ENCODE measurements at regions not wholly inside any gene's neighbourhood (a gene's known extent, or its start where the extent isn't known, plus 50 kb on each side); places are given as distances from the start of the nearest gene placed in this dataset.

DNA sequence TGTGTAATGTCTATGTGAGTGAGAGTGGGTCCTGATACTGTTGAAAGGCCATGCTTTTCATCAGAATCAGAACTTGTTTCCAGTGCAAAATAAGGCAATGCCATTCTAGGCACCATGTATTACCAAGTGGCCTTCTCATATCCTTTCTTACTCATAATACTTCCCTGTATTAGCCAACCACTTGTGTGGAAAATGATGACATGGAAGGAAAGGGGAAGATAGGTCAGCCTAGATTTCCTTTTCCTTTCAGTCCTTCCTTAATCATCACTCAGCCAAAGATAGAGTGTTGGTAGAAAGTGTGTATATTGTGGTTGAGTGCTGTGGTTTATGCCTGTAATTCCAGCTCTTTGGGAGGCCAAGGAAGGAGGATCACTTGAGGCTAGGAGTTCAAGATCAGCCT, 158.6 kb upstream of the PREP start:
- no peaks in the 10 kb centered on the region for H3K4me1 ChIP-seq (ENCODE audit: control insufficient read depth, insufficient read depth, low read length, unreplicated experiment)
- H3K27ac ChIP-seq (ENCODE audit: low read depth, low read length), result no peak overlapping the region
- H3K27me3 ChIP-seq (ENCODE audit: insufficient read depth, low read length), result no peaks in the 10 kb centered on the region
- no peaks in the 10 kb centered on the region for H3K36me3 ChIP-seq (ENCODE audit: insufficient read depth, low read length)
- no peak overlapping the region for H3K4me3 ChIP-seq (ENCODE audit: low read depth, low read length)
- H2AFZ ChIP-seq (ENCODE audit: low read length, unreplicated experiment), result no peak overlapping the region
- H3K79me2 ChIP-seq (ENCODE audit: control insufficient read depth, insufficient read depth, low read length, unreplicated experiment), result no peaks in the 10 kb centered on the region

DNA sequence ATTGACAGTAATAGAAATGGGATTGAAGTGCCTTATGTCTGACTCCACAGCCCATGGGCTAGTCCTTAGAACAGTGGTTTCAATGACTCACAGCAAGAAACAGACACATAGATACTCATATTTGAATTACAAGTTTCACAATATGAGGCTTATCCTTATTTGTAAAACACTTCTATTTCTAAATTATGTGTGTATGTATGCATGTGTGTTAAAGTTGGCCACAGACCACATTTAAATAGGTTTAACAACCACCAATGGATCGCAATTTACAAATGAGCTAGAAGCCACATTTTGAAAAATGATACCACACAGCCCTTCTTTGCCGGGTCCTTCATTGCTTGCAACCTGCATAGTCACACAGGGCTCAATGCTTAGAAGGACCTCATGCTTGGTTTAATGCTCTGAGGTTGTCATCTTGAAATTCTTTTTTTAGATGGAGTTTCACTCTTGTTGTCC, 157.8 kb upstream of the PREP start:
- no peaks in the 10 kb centered on the region for H3K27me3 ChIP-seq (ENCODE audit: insufficient read depth, low read length)
- H3K36me3 ChIP-seq (ENCODE audit: insufficient read depth, low read length), result no peaks in the 10 kb centered on the region
- H3K79me2 ChIP-seq (ENCODE audit: control insufficient read depth, insufficient read depth, low read length, unreplicated experiment), result no peaks in the 10 kb centered on the region
- no peaks in the 10 kb centered on the region for H3K4me1 ChIP-seq (ENCODE audit: control insufficient read depth, insufficient read depth, low read length, unreplicated experiment)
- no peak overlapping the region for H2AFZ ChIP-seq (ENCODE audit: low read length, unreplicated experiment)
- no peak overlapping the region for H3K4me3 ChIP-seq (ENCODE audit: low read depth, low read length)
- H3K27ac ChIP-seq (ENCODE audit: low read depth, low read length), result no peak overlapping the region

DNA sequence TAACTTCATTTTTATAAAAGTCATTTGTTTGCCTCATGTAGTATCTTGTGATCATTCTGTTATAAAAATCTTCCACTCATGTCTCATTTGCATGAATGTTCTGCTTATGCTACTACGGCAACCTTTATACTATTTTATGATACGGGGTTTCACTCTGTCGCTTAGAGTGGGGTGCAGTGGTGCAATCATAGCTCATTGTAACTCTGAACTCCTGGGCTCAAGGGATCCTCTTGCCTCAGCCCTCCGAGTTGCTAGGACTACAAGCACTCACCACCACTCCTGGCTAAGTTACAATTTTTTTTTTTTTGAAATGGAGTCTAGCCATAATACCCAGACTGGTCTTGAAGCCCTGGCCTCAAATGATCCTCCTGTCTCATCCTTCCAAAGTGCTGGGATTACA, 154.4 kb upstream of the PREP start:
- Histone ChIP-seq H2AFZ (ENCODE audit: low read length, unreplicated experiment) (no peak overlapping the region), H3K4me1 (ENCODE audit: control insufficient read depth, insufficient read depth, low read length, unreplicated experiment) (no peaks in the 10 kb centered on the region), H3K27me3 (ENCODE audit: insufficient read depth, low read length) (no peaks in the 10 kb centered on the region), H3K4me3 (ENCODE audit: low read depth, low read length) (no peak overlapping the region), H3K36me3 (ENCODE audit: insufficient read depth, low read length) (no peaks in the 10 kb centered on the region), H3K79me2 (ENCODE audit: control insufficient read depth, insufficient read depth, low read length, unreplicated experiment) (no peaks in the 10 kb centered on the region), H3K27ac (ENCODE audit: low read depth, low read length) (no peak overlapping the region)

DNA sequence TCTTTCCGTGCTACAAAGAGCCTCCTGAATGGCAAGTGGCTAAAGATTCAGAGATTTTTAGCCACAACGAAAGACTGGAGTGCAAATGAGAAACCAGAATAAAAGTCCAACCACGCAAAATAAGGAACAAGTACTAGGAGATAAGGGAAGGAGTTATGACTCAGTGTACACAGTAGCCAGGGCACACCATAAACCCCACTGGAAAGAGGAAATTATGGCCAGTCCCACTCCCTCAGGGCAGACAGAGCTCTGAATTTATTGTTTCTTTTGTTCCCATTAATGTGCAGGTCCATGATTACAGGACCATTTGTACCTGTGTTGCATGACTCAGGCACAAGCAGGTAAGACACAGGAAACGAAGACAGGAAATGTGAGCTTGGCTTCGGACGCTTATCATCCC, 150.3 kb upstream of the PREP start:
- Histone ChIP-seq H3K4me3 (ENCODE audit: low read depth, low read length) (no peak overlapping the region), H2AFZ (ENCODE audit: low read length, unreplicated experiment) (no peak overlapping the region)

DNA sequence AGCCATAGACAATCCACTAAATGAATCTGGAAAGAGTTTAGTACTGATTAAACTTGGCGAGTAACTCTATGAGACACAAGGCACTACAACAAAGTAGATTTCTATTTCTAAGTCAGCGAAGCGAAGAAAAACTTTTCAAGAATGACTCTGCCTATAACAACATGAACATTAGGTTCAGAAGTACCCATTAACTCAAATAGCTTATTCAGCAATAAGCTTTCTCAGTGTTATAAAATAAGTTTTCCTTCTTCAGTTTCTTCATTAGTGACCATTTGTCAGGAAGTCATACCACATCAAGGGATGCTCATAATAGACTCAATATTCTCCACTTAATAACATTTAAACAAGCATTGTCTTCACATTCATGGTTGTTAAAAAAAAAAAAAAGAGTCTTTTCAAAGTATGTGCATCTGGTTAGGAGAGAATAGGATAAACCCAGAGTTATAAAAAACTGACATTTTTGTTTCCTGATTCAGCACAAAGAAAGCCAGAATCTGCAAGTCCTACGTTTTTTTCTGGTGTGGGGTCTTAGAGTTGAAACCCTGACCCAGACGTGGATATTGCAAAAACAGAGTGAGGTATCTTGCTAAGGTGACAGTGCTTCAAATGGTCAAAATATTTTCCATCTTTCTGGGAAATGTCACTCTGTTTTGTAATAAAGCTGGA, 148.2 kb upstream of the PREP start:
- Histone ChIP-seq H3K27me3 (ENCODE audit: insufficient read depth, low read length) (no peaks in the 10 kb centered on the region), H3K79me2 (ENCODE audit: control insufficient read depth, insufficient read depth, low read length, unreplicated experiment) (no peaks in the 10 kb centered on the region), H3K27ac (ENCODE audit: low read depth, low read length) (no peak overlapping the region), H2AFZ (ENCODE audit: low read length, unreplicated experiment) (no peak overlapping the region), H3K4me3 (ENCODE audit: low read depth, low read length) (no peak overlapping the region), H3K4me1 (ENCODE audit: control insufficient read depth, insufficient read depth, low read length, unreplicated experiment) (peaks cover 4% of the 10 kb centered on the region), H3K36me3 (ENCODE audit: insufficient read depth, low read length) (no peaks in the 10 kb centered on the region)

More for the DNA sequence above, 150.3 kb upstream of the PREP start:
- H3K27me3 ChIP-seq (ENCODE audit: insufficient read depth, low read length), result no peaks in the 10 kb centered on the region
- H3K27ac ChIP-seq (ENCODE audit: low read depth, low read length), result no peak overlapping the region
- H3K79me2 ChIP-seq (ENCODE audit: control insufficient read depth, insufficient read depth, low read length, unreplicated experiment), result no peaks in the 10 kb centered on the region
- no peaks in the 10 kb centered on the region for H3K4me1 ChIP-seq (ENCODE audit: control insufficient read depth, insufficient read depth, low read length, unreplicated experiment)
- no peaks in the 10 kb centered on the region for H3K36me3 ChIP-seq (ENCODE audit: insufficient read depth, low read length)

DNA sequence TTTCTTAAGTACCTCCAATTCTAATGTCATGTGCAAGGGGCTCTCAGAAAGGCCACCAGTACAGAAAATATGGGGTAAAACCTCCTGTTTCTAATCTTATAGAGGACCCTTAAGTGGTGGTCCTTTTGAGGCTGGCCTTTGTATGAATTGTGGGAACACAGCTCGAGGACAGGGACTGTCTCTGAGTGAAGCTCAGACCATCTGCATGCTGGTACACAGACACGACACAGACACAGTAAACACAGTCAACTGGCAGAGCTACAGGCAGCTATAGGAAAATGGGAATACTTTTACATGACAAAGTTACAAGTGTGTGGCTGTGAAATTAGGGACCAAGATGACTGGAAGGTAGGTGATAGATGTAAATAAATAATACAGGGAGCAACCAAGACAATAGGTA, 143.9 kb upstream of the PREP start:
- H3K27ac ChIP-seq (ENCODE audit: low read depth, low read length), result peak overlapping the region; percentile 31; the same call in 1 of the 2 replicates
- no peak overlapping the region for H3K4me3 ChIP-seq (ENCODE audit: low read depth, low read length)
- H3K27me3 ChIP-seq (ENCODE audit: insufficient read depth, low read length), result no peaks in the 10 kb centered on the region
- H3K4me1 ChIP-seq (ENCODE audit: control insufficient read depth, insufficient read depth, low read length, unreplicated experiment), result peaks cover 4% of the 10 kb centered on the region
- no peaks in the 10 kb centered on the region for H3K79me2 ChIP-seq (ENCODE audit: control insufficient read depth, insufficient read depth, low read length, unreplicated experiment)
- peak overlapping the region; percentile 52 for H2AFZ ChIP-seq (ENCODE audit: low read length, unreplicated experiment)
- H3K36me3 ChIP-seq (ENCODE audit: insufficient read depth, low read length), result no peaks in the 10 kb centered on the region

DNA sequence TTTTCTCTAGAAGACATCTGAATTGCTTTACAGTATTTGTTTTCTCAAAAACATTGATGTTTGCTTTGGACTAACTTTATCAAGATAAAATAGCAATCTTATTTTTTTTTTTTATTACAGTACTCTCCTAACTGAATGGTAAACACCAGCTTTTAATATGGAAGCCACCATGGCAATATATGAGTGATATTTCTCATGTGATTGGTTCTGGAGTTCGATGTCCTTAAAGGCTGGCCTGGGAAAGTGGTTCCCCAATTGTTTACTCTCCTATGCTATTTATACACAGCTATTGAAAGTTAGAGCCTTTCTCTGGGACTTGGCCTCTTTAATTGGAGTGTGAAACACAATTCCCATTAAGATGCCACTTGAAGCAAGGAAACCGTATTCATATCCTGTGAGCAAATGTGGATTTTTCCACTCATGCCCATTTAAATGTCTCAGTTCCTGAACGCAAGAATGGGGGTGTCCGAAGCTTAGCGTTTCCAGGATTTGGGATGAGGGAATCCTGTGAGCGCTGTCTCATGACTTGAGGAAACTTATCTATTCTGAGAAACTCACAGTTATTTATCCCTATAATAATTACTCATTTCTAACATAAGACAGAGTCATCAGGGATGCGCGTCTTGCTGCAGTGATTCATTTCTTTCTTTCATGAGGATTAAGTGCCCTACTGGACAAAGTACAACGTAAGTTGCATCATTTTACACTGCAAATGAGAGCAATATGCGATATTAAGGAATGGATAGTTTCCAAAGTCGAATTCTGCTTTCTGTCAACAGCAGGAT, 143.3 kb upstream of the PREP start:
- Histone ChIP-seq H2AFZ (ENCODE audit: low read length, unreplicated experiment) (peak overlapping the region; percentile 52), H3K36me3 (ENCODE audit: insufficient read depth, low read length) (no peaks in the 10 kb centered on the region), H3K4me1 (ENCODE audit: control insufficient read depth, insufficient read depth, low read length, unreplicated experiment) (peaks cover 4% of the 10 kb centered on the region), H3K4me3 (ENCODE audit: low read depth, low read length) (no peak overlapping the region), H3K27ac (ENCODE audit: low read depth, low read length) (peak overlapping the region; percentile 31; the same call in 1 of the 2 replicates), H3K27me3 (ENCODE audit: insufficient read depth, low read length) (no peaks in the 10 kb centered on the region), H3K79me2 (ENCODE audit: control insufficient read depth, insufficient read depth, low read length, unreplicated experiment) (no peaks in the 10 kb centered on the region)

DNA sequence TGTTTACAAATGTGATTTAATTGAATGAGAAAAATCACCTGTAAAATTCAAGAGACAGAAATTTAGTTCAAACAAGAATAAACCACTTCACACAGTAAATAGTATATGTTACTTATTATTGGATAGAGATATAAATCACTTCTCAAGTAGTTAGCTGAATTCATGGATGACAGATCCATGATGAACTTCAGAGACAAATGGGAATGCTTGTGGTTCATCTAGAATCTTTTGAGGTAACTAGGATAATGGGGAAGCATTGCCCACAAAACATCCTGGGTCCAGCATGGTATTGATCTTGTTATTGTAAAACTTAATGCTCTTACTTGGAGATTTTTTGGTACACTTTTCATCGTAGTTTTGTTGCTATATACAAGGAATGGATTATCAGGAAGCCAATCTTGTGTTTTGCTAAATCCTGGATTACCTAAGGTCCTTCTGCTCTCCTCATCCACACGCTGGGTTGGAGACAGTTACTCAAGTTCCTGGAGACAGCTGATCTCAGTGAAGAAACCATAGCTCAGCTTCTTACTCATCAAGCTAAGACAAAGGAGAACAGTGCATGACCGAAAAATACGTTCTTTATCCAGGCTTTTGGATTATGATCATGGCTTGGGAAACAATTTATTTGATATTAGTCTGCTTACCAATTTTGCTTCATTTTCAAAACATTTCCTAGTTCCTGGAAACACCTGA, 142.5 kb upstream of the PREP start:
- H3K36me3 ChIP-seq (ENCODE audit: insufficient read depth, low read length), result no peaks in the 10 kb centered on the region
- H2AFZ ChIP-seq (ENCODE audit: low read length, unreplicated experiment), result no peak overlapping the region
- no peak overlapping the region for H3K4me3 ChIP-seq (ENCODE audit: low read depth, low read length)
- no peaks in the 10 kb centered on the region for H3K79me2 ChIP-seq (ENCODE audit: control insufficient read depth, insufficient read depth, low read length, unreplicated experiment)
- no peak overlapping the region for H3K27ac ChIP-seq (ENCODE audit: low read depth, low read length)
- peaks cover 4% of the 10 kb centered on the region for H3K4me1 ChIP-seq (ENCODE audit: control insufficient read depth, insufficient read depth, low read length, unreplicated experiment)
- H3K27me3 ChIP-seq (ENCODE audit: insufficient read depth, low read length), result no peaks in the 10 kb centered on the region

DNA sequence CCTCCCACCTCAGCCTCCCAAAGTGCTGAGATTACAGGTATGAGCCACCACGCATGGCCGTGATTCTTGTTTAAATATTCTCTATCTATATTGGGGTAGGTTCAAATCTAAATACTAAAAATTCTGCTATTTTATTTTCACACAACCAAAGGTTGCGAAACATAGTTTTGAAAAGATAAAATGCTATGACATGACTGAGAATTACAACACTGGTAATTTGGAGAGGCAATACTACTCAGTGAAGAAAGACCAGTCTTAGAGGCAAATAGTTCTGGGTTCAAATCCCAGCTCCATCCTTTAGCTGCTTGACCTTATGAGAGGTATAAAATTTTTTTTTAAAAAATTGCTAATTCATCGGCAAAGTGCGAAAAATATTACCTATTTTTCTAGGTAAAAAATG, 137.0 kb upstream of the PREP start:
- Histone ChIP-seq H2AFZ (ENCODE audit: low read length, unreplicated experiment) (no peak overlapping the region), H3K4me3 (ENCODE audit: low read depth, low read length) (no peak overlapping the region), H3K27ac (ENCODE audit: low read depth, low read length) (no peak overlapping the region), H3K27me3 (ENCODE audit: insufficient read depth, low read length) (no peaks in the 10 kb centered on the region), H3K4me1 (ENCODE audit: control insufficient read depth, insufficient read depth, low read length, unreplicated experiment) (no peaks in the 10 kb centered on the region), H3K36me3 (ENCODE audit: insufficient read depth, low read length) (no peaks in the 10 kb centered on the region), H3K79me2 (ENCODE audit: control insufficient read depth, insufficient read depth, low read length, unreplicated experiment) (no peaks in the 10 kb centered on the region)

DNA sequence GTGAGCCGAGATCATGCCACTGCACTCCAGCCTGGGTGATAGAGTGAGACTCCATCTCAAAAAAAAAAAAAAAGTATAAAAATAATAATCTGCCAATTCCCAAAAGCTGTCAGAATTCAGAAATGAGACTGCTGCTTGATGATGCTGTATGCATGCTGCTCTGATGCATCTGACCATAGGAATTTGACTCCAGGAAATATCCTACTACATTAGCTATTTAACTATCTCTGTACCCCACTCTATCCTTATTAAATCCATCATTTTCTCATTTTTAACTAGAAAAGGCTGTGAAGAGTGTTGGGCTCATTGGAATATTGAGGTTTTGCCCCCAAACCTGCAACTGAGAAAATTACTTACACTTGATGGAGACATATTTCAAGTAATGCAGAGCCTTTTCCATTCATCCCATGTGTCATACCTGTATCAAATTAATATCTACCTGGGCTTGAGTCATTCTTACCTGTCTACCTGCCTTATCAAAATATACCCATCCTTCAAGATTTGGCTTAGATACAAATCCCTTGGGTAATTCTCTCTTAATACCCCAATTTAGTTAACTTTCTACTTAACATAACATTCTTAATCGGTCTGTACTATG, 135.2 kb upstream of the PREP start:
- Histone ChIP-seq H2AFZ (ENCODE audit: low read length, unreplicated experiment) (no peak overlapping the region), H3K36me3 (ENCODE audit: insufficient read depth, low read length) (no peaks in the 10 kb centered on the region), H3K27ac (ENCODE audit: low read depth, low read length) (no peak overlapping the region)

More for the DNA sequence above, 135.2 kb upstream of the PREP start:
- H3K4me3 ChIP-seq (ENCODE audit: low read depth, low read length), result no peak overlapping the region
- H3K4me1 ChIP-seq (ENCODE audit: control insufficient read depth, insufficient read depth, low read length, unreplicated experiment), result no peaks in the 10 kb centered on the region
- H3K27me3 ChIP-seq (ENCODE audit: insufficient read depth, low read length), result no peaks in the 10 kb centered on the region
- H3K79me2 ChIP-seq (ENCODE audit: control insufficient read depth, insufficient read depth, low read length, unreplicated experiment), result no peaks in the 10 kb centered on the region
